ENCODE measurements at regions not wholly inside any gene's neighbourhood (a gene's known extent, or its start where the extent isn't known, plus 50 kb on each side); places are given as distances from the start of the nearest gene placed in this dataset.
"Not testable (repeated sequence)": the region's sequence is repeated elsewhere in the genome, so short reads cannot be mapped to it uniquely, and the experiment has no call there.

DNA sequence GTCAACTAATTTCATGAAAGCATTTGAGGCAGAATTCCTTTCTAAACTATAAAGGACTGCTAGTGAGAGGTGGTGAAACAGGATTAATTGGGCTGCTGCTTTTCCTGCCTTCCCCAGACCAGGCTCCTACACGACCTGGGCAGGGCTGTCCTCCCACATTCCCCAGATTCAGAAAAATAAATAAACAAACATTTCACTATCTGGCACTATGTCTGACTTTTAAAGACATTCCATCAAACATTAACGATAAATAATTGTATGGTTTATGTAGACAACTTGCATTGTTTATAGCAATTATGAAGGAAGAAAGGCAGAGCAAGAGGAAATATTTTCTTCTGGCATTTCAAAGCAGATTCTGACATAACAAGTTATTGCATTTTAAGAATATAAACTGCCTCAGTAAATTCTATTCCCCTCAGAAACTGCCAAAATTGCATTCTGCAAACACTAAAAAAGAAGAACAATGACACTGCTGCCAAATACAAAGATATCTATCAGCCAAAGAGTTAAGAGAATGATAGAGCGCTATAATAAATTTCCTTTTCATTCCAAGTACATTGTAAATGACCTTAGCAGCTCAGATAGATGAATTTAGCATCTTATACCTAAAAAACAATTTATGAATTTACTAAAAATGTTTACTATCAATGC lies 214.7 kb upstream of the INTU start:
- intact Hi-C loops (cut with DNase I): no loop called here

DNA sequence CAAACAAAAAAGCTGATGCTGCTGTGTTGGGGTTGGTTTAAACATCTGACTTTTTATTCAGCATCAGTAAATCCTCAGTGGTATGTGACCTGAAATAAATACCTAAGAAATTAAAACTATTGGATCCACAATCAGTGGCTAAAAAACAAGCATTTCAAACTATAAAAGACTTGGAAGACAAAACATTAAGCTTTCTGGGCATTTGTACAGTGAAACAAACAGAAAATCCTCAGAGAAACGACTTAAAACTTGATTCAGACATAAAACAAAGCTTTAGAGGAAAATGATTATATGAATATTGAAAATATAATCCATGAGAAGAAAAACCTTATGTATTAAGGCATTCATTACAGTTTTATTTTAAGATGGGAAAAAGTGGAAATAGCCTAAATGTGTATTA lies 213.3 kb upstream of the INTU start:
- DNase-seq: no peak
- intact Hi-C loops (cut with DNase I): no loop called here

More for the DNA sequence above, 214.7 kb upstream of the INTU start:
- DNase-seq: no peak

- intact Hi-C loops (cut with DNase I): no loop called here
- DNase-seq: no peak
Measured at GRCh38 chr4:127421437-127421836, 211.3 kb upstream of the INTU start.

- intact Hi-C loops (cut with DNase I): no loop called here
- DNase-seq: no peak
Measured at GRCh38 chr4:127425202-127425845, 207.4 kb upstream of the INTU start.

DNA sequence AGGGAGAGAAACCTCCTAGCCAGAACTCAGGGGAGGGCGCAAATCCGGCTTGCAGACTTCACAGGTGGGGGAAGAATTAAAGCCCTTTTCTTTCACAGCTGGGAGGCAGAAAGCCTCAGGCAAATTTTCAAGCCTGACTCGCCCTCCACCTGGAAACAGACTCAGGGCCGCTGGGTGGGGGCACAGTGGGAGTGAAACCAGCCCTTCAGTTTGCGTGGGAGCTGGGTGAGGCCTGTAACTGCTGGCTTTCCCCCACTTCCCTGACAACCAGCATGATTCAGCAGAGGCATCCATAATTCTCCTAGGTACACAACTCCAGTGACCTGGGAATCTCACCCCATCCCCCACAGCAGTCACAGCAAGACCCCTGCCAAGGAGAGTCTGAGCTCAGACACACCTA lies 206.9 kb upstream of the INTU start:
- intact Hi-C loops (cut with DNase I): no loop called here

DNA sequence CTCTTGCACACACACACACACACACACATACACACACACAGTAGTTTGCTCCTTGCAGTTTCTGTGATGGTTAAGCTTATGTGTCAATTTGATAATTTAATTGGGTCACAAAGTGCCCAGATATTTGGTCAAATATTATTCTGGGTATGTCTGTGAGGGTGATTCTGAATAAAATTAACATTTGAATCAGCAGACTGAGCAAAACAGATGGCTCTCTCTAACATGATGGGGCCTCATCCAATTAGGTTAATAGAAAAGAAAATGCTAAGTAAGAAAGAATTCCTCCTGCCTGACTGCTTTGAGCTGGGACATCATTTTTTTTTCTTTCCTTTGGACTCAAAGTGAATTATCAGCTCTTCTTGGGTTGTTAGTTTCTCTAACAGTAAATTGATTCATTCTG lies 191.2 kb upstream of the INTU start:
- intact Hi-C loops (cut with DNase I): no loop called here
- DNase-seq: no peak

More for the DNA sequence above, 206.9 kb upstream of the INTU start:
- no peak for DNase-seq

DNA sequence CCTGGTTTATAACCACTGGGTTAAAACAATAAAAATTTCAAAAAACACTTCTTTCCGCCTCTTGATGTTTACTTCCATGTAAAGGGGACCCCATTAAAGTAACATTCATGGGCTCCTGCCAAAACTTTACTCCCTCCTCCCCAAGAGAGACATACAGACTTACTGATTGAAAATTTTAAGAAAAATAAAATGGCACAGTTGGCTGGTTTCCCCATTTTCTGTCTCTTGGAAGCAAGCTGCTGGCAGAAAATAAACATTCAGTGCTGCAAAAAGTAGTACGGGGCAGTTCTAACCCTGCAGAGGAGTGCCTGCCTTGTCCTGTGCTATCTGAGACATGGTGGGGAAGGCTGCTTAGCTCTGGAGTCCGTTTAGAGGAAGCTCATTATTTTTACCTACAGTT lies 187.3 kb upstream of the INTU start:
- intact Hi-C loops (cut with DNase I): no loop called here
- DNase-seq: no peak

GRCh38 chr4:127446427-127446885 lies 186.3 kb upstream of the INTU start:
- intact Hi-C loops (cut with DNase I): no loop called here

DNA sequence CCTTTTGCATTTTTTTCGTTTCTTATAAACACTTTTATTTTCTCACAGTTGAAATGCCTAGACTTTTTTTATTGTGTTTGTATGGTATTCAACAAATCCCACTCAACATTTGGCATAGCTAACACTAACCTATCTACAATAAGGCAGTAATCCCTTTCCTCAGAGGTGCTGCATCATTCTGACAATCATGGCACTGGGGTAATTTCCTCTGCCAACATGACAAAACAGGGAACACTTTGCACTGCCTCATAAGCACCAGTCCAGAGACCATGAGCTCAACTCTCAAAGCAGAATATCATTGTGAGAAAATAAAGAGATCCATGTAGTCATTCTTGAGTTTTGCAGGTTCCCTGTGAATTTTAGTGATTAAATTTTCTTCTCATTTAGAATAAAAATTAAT lies 183.8 kb upstream of the INTU start:
- no peak for DNase-seq
- intact Hi-C loops (cut with DNase I): no loop called here

More at GRCh38 chr4:127446427-127446885, 186.3 kb upstream of the INTU start:
- no peak for DNase-seq

DNA sequence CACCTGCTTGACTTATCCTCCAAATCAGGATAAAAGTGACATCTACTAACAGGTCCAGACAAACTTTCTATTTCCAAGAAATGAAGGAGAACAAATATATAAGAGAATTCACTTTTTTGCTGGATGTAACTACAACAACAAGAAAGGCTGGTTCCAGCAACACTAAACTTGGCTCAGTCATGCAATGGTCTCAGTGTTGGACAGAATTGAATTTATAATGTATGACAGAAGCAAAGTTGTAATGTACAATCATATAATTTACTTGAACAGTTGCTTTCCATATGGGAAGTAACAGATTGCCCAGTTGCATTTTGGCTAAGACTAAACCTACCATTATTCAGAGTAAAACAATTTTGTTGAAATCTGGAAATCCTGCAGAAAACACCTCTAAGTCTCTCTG lies 183.3 kb upstream of the INTU start:
- intact Hi-C loops (cut with DNase I): no loop called here
- no peak for DNase-seq

- DNase-seq: no peak
- intact Hi-C loops (cut with DNase I): no loop called here
Measured at GRCh38 chr4:127450276-127450675, 182.5 kb upstream of the INTU start.

DNA sequence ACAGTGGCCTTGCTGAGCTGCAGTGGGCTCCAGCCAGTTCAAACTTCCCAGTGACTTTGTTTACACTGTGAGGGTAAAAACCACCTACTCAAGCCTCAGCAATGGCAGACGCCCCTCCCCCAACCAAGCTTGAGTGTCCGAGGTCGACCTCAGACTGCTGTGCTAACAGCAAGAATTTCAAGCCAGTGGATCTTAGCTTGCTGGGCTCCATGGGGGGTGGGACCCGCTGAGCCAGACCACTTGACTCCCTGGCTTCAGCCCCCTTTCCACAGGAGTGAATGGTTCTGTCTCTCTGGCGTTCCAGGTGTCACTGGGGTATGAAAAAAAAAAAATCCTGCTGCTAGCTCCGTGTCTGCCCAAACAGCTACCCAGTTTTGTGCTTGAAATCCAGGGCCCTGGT lies 168.9 kb upstream of the INTU start:
- intact Hi-C loops (cut with DNase I): no loop called here
- DNase-seq: peak in 1 of 10 donors; percentile 65

DNA sequence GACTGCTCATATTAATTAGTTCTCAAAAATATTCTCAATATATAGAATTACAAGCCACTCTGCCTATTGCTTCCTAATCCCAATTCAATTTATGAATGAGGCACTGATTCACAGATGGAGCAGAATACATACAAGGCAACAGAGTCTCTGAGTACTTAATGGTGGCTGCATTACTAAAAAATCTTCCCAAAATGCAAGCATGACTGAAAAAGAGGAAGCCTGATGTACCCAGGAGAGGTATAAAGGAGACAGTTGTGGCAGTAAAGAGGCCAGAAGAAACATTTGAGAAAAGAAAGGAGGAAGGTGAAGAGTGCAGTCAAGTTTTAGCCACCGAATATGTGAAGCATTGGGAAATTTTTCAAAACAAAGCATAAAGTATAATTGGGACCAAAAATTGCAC lies 163.2 kb upstream of the INTU start:
- DNase-seq: no peak
- intact Hi-C loops (cut with DNase I): no loop called here

DNA sequence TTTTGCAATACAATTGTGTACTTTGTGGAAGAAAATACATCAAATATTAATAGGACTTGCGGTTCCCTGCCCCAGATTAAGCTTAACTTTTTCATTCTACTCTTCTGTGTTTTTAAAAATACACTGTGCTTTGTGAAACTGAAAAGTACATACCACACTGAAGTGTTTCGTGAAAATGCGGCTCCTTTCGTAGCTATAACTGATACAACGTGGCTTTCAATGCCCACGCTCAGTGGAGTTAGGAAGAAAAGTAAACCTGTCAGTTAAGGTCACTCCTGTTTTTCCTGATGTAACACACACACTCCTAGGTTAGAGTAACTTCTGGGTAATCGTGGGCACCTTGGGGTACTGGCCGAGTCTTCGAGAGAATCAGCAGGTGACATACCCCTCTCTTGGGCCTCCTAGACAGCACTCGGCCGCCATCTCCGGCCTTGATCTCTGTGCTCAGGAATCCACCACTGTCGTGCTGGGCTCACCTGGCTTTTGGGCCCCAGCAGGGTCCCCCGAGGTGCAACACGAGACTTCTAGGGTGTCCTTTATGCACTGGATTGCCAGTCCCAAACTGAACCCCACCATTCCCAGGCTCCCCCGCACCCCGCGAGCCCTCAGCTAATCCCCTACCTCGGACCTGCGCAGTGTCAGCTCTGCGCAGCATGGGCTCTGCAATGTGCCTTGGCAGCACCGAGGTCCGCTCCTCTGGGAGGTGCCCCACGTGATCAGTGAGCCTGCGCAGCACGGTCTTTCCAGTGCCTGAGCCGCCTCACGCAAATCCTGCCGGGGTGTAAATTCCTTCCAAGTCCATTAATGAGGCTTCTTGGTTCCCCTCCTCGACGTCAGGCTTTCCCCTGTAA lies 162.6 kb upstream of the INTU start:
- intact Hi-C loops (cut with DNase I): no loop called here
- peak in 2 of 10 donors; percentile 62 to 75 for DNase-seq

DNA sequence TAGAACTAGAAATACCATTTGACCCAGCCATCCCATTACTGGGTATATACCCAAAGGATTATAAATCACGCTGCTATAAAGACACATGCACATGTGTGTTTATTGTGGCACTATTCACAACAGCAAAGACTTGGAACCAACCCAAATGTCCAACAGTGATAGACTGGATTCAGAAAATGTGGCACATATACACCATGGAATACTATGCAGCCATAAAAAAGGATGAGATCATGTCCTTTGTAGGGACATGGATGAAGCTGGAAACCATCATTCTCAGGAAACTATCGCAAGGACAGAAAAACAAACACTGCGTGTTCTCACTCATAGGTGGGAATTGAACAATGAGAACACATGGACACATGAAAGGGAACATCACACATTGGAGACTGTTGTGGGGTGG lies 154.5 kb upstream of the INTU start:
- intact Hi-C loops (cut with DNase I); DNase-seq: not testable (repeated sequence)

- no peak for DNase-seq
- intact Hi-C loops (cut with DNase I): no loop called here
Measured at GRCh38 chr4:127479031-127479622, 153.6 kb upstream of the INTU start.

DNA sequence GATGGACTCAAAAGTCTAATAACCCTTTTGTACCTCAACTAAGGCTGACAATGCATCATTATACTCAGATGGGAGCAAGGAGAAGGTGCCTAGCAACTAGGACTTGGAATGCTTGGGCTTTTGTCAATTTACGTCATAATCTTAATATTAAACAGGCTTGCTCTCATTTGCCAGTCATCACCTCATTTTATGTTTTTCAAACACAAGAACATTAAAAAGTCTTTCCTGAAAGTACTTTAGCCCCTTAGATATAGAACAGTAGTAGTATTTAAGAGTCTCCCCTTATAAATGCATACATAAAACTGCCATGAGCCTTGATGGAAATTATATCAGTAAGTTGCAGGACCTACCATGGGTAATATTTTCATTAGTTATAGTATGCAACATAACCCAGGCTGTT lies 150.7 kb upstream of the INTU start:
- DNase-seq: no peak
- intact Hi-C loops (cut with DNase I): no loop called here

- no peak for DNase-seq
- intact Hi-C loops (cut with DNase I): no loop called here
Measured at GRCh38 chr4:127484117-127484516, 148.6 kb upstream of the INTU start.

- intact Hi-C loops (cut with DNase I): no loop called here
Measured at GRCh38 chr4:127486248-127486647, 146.5 kb upstream of the INTU start.

DNA sequence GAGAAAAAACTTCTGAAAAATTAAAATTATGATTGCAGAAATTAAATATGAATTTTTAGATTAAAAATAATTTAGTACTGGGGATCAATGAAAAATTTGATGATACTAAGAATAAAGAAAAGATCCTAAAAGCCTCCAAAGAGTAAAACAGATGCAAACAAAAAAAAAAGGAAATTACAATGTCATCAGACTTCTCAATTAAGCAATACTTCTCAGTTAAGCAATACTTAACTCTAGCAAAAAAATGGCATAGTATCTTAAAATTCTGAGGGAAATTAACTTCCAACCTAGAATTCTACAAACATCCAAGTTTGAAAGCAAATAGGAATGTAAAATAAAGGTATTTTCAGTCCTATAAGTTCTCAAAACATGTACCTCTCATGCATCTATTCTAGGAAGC lies 141.2 kb upstream of the INTU start:
- intact Hi-C loops (cut with DNase I): no loop called here
- no peak for DNase-seq

More at GRCh38 chr4:127486248-127486647, 146.5 kb upstream of the INTU start:
- DNase-seq: no peak

GRCh38 chr4:127496875-127497274 lies 135.9 kb upstream of the INTU start:
- DNase-seq; intact Hi-C loops (cut with DNase I): not testable (repeated sequence)
